K562 (cell line): ENCODE measurements at regions not wholly inside any gene's neighbourhood (a gene's known extent, or its start where the extent isn't known, plus 50 kb on each side); places are given as distances from the start of the nearest gene placed in this dataset.

Experiments used
- ATAC-seq: fragments of 200-7000 bp; cut with Tn5 transposase; 3 replicates; pipeline ENCODE4 v1.9.1; 2020; ENCODE audit warnings: moderate library complexity
- BruUV-seq: library from RNA; stranded (reverse); fragments of 400-500 nt; replicated peaks from 2 replicates; lab custom pipeline; 2021; lab: Mats Ljungman, UMichigan
- CTCF ChIA-PET: fragments of 300-600 bp; formaldehyde crosslinking; extraction: SDS; loops from one replicate; lab custom pipeline; 2021; ENCODE audit warnings: low intra/inter-chr PET ratio; lab: Yijun Ruan, JAX
- POLR2A ChIA-PET: fragments of 300-600, 350-650 bp; sonication (Branson Sonifier 250); formaldehyde crosslinking; extraction: SDS; loops from one replicate; lab custom pipeline; 2021; ENCODE audit warnings: antibody characterized with exemption, inconsistent platforms; lab: Yijun Ruan, JAX
- DNase-seq, 4 experiments: peaks; one replicate each; pipeline versions ENCODE4 v3.0.0 to v3.0.0-alpha.2; 2011 to 2018; ENCODE audit warnings: low spot score in 3 of 4, mixed read lengths in 3 of 4; ENCODE audit errors: extremely low read depth in 1 of 4
- FAIRE-seq: peaks from 2 replicates; lab custom pipeline; 2011; peaks lifted over from hg19 to GRCh38; lab: Jason Lieb, UNC
- H2AFZ ChIP-seq: 2 replicates; pipeline ENCODE4 v1.6.0; 2011; ENCODE audit warnings: low read depth, low read length, control low read depth, inconsistent platforms
- H3K27ac ChIP-seq: fragments of 200-600 bp; 3 replicates; pipeline ENCODE4 v1.8.0; 2011; ENCODE audit warnings: low read depth, mild to moderate bottlenecking, control low read depth, inconsistent platforms, low read length, moderate library complexity, mixed read lengths; ENCODE audit errors: extremely low read depth
- H3K27me3 ChIP-seq, 2 experiments: fragments of 300-600 bp in 1 of 2; 2 replicates in 1 of 2; 3 replicates in 1 of 2; pipeline versions ENCODE4 v1.6.0 to v1.8.0; 2011; ENCODE audit warnings: inconsistent platforms in 2 of 2, low read length in 2 of 2, mild to moderate bottlenecking in 1 of 2, mixed read lengths in 1 of 2, moderate library complexity in 1 of 2; ENCODE audit not compliant: control insufficient read depth in 2 of 2, insufficient read depth in 2 of 2
- H3K36me3 ChIP-seq: fragments of 300-600 bp; 3 replicates; pipeline ENCODE4 v1.8.0; 2011; ENCODE audit warnings: mild to moderate bottlenecking, low read length, inconsistent platforms; ENCODE audit not compliant: control insufficient read depth, insufficient read depth
- H3K4me1 ChIP-seq, 2 experiments: fragments of 200-600 bp in 1 of 2; replicated peaks in 1 of 2; 2 replicates in 1 of 2; 3 replicates in 1 of 2; pipeline versions ENCODE4 v1.5.1 to v1.8.0; 2011; ENCODE audit warnings: inconsistent platforms in 2 of 2, low read length in 2 of 2, mild to moderate bottlenecking in 1 of 2, mixed read lengths in 1 of 2, moderate library complexity in 1 of 2; ENCODE audit not compliant: control insufficient read depth in 2 of 2, insufficient read depth in 2 of 2
- H3K4me2 ChIP-seq: 2 replicates; pipeline ENCODE4 v1.6.1; 2011; ENCODE audit warnings: low read length, control low read depth, inconsistent platforms, mixed read lengths; ENCODE audit not compliant: insufficient read depth
- H3K4me3 ChIP-seq: fragments of 200-600 bp; sonication (generic), shearing (Covaris generic); 2 replicates; pipeline ENCODE4 v1.5.1; 2016; ENCODE audit warnings: control low read depth, inconsistent platforms
- H3K79me2 ChIP-seq: fragments of 200-600 bp; 3 replicates; pipeline ENCODE4 v1.8.0; 2011; ENCODE audit warnings: low read length, inconsistent platforms; ENCODE audit not compliant: control insufficient read depth, insufficient read depth
- H3K9ac ChIP-seq, 2 experiments: 2 replicates each; pipeline versions ENCODE4 v1.6.0 to v1.6.1; 2011; ENCODE audit warnings: low read depth in 2 of 2, low read length in 2 of 2, control low read depth in 1 of 2, inconsistent platforms in 1 of 2, mild to moderate bottlenecking in 1 of 2, mixed read lengths in 1 of 2; ENCODE audit not compliant: insufficient read depth in 1 of 2
- H3K9me1 ChIP-seq: one replicate; pipeline ENCODE4 v1.6.0; 2011; ENCODE audit warnings: inconsistent platforms, mild to moderate bottlenecking, low read length, moderate library complexity; ENCODE audit not compliant: control insufficient read depth, insufficient read depth
- H3K9me3 ChIP-seq: replicated peaks from 2 replicates; pipeline ENCODE4 v1.5.1; 2011; ENCODE audit warnings: low read depth, low read length, inconsistent platforms; ENCODE audit not compliant: control insufficient read depth, insufficient read depth
- H4K20me1 ChIP-seq: replicated peaks from 2 replicates; pipeline ENCODE4 v1.6.1; 2011; ENCODE audit warnings: low read length, inconsistent platforms, mixed read lengths; ENCODE audit not compliant: control insufficient read depth, insufficient read depth
- CBFA2T3 ChIP-seq: fragments of 450-650 bp; IDR thresholded peaks from 2 replicates; pipeline ENCODE4 v1.6.1; 2017
- HIVEP1 ChIP-seq: fragments of 250-450 bp; sonication (Bioruptor Pico); IDR thresholded peaks from 2 replicates; pipeline ENCODE4 v1.4.0; 2020; ENCODE audit warnings: mild to moderate bottlenecking
- ZNF609 ChIP-seq: sonication (generic); formaldehyde crosslinking; IDR thresholded peaks from 2 replicates; pipeline ENCODE4 v1.8.1; 2023; ENCODE audit warnings: missing genetic modification reagents, mild to moderate bottlenecking, borderline replicate concordance
- ZNF699 ChIP-seq: fragments of 250-450 bp; sonication (Bioruptor Pico); IDR thresholded peaks from 2 replicates; pipeline ENCODE4 v1.8.0; 2021; ENCODE audit warnings: mild to moderate bottlenecking, moderate library complexity; ENCODE audit not compliant: insufficient replicate concordance
- WGBS: fragments of 100-300 bp; shearing (Covaris generic); methylation state at CpG from one replicate; pipeline ENCODE4 v1.1.6; 2016; ENCODE audit warnings: low coverage, mixed read lengths; ENCODE audit not compliant: insufficient coverage; ENCODE audit errors: missing lambda C conversion rate; 5-methylcytosine and 5-hydroxymethylcytosine counted together
- in situ Hi-C: fragments of 300-500 bp; cut with MboI; formaldehyde crosslinking; loops from 4 replicates; pipeline ENCODE4 v1.15.0; 2018; ENCODE audit warnings: inconsistent platforms, mixed read lengths
- intact Hi-C: fragments of 100-400 bp; cut with micrococcal nuclease; formaldehyde crosslinking; loops from 2 replicates; pipeline ENCODE4 v1.14.2; 2022

- TF ChIP-seq ZNF609 (CRISPR knock-in tag) (no peak), CBFA2T3 (no peak)
Observed at GRCh38 chr4:181951265-181951664, 291.9 kb upstream of the TENM3 start (continued).

GRCh38 chr4:181952478-181952877 lies 290.7 kb upstream of the TENM3 start:
- Histone ChIP-seq H3K4me3 (no peak overlapping the region), H4K20me1 (no peaks in the 10 kb centered on the region), H3K79me2 (no peaks in the 10 kb centered on the region), H3K36me3 (no peaks in the 10 kb centered on the region), H3K9me3 (no peaks in the 10 kb centered on the region)
- TF ChIP-seq ZNF699 (CRISPR knock-in tag) (no peak), HIVEP1 (CRISPR knock-in tag) (no peak)
- TF ChIP-seq, all 486 proteins: peak for 0
- WGBS = 0% methylated on average over 6 of the region's 7 CpGs
- DNase-seq (no peak), FAIRE-seq (no peak), ATAC-seq (no peak)
- H2AFZ ChIP-seq = no peak overlapping the region
- no peak overlapping the region for H3K27ac ChIP-seq
- no peak overlapping the region for H3K9ac ChIP-seq
- H3K9me1 ChIP-seq = no peaks in the 10 kb centered on the region
- no TSS peak for BruUV-seq
- CTCF ChIA-PET = no interaction called here
- no peaks in the 10 kb centered on the region for H3K4me1 ChIP-seq
- intact Hi-C loops (no loop called here), in situ Hi-C loops (no loop called here)
- H3K27me3 ChIP-seq = no peaks in the 10 kb centered on the region
- POLR2A ChIA-PET = no interaction called here
- no peak overlapping the region for H3K4me2 ChIP-seq
